ENCODE measurements at regions not wholly inside any gene's neighbourhood (a gene's known extent, or its start where the extent isn't known, plus 50 kb on each side); places are given as distances from the start of the nearest gene placed in this dataset.
A peak's percentile ranks its signal among the peaks of the same experiment; 100 is the strongest.

DNA sequence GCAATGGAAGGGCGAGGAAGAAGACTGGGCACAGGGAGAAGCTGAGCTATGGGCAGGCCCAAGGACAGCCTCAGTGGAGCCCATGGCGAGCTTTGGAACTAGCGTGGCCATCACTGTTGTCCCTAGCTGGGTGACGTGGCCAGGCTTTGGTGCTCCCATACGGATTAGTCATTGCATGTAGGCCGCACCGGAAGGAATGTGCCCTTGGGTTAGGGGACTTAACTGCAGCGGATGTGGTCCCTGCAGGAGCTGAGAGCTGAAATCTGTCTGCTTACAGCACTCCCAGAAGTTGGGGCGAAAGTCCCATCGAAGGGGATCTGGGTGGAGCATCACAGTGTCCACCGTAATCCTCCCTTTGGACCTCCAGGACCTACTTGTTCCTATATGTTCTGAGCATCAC lies 133.7 kb downstream of the PAPOLA start:
- POLR2A ChIA-PET, result interaction anchor here (0.6 to 1.3 kb wide), 2 partner anchors 15 to 101 kb away, joined by 3 to 4 read pairs; no protein-coding TSS in a partner anchor
- no peak overlapping the region for H3K27ac ChIP-seq (ENCODE audit: extremely low read depth, low read depth, low read length)
- intact Hi-C loops (cut with micrococcal nuclease), result no loop called here

DNA sequence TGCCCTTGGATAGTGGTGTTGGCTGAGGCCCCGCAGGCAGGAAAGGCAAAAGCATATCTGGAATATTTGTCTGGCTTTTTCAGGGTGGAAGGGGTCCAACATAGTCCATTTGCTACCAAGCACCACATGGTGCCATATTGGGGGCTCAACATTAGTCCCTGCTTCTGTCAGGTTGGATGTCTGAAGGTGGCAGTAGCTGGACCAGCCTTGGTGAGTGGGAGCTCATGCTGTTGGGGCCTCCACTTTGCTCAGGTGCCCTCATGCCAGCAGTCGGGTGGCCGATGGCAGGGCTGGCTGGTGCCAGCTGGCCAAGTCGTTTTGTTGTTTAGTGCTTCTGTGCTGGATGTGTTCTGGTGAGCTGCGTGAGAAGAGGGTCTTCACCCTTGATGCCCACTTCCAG lies 135.3 kb downstream of the PAPOLA start:
- Histone ChIP-seq H3K79me2 (ENCODE audit: control insufficient read depth, insufficient read depth, low read length) (no peaks in the 10 kb centered on the region), H3K9me1 (ENCODE audit: control insufficient read depth, insufficient read depth, low read length) (no peaks in the 10 kb centered on the region), H3K27ac (ENCODE audit: extremely low read depth, low read depth, low read length) (no peak overlapping the region), H3K9me3 (replicated peaks; ENCODE audit: control insufficient read depth, insufficient read depth, low read depth, low read length) (no peaks in the 10 kb centered on the region), H3K36me3 (ENCODE audit: control insufficient read depth, insufficient read depth, low read length) (no peaks in the 10 kb centered on the region), H3K27me3 (ENCODE audit: control insufficient read depth in 2 of 2, insufficient read depth in 2 of 2, low read length in 2 of 2) (peaks cover 15 to 57% of the 10 kb centered on the region in 2 experiments; a peak in 4 of 5 replicates), H3K4me3 (no peak overlapping the region), H3K9ac (ENCODE audit: insufficient read depth in 1 of 2, low read depth in 2 of 2, low read length in 2 of 2) (no peak overlapping the region), H4K20me1 (replicated peaks; ENCODE audit: control insufficient read depth, insufficient read depth, low read length) (no peaks in the 10 kb centered on the region), H2AFZ (ENCODE audit: low read depth, low read length) (no peak overlapping the region), H3K4me2 (ENCODE audit: insufficient read depth, low read length) (no peak overlapping the region), H3K4me1 (replicated peaks in 1 of 2; ENCODE audit: control insufficient read depth in 2 of 2, insufficient read depth in 2 of 2, low read length in 2 of 2) (no peaks in the 10 kb centered on the region)
- WGBS (ENCODE audit: insufficient coverage, low coverage, missing lambda C conversion rate), result 2% methylated on average over 5 of the region's 5 CpGs
- DNase-seq (ENCODE audit: extremely low read depth in 1 of 4, low spot score in 3 of 4) (no peak), FAIRE-seq (no peak), ATAC-seq (no peak)
- CTCF ChIA-PET (ENCODE audit: low intra/inter-chr PET ratio), result no interaction called here
- in situ Hi-C loops (cut with MboI), result no loop called here
- intact Hi-C loops (cut with micrococcal nuclease), result no loop called here
- BruUV-seq (replicated peaks), result no TSS peak
- POLR2A ChIA-PET, result no interaction called here
- no peak for TF ChIP-seq ZNF23 (CRISPR knock-in tag; IDR thresholded peaks at IDR 0.05)
- no peak for TF ChIP-seq IFI16 (CRISPR knock-in tag; IDR thresholded peaks at IDR 0.05)
- TF ChIP-seq U2AF2 (optimal IDR thresholded peaks at IDR 0.05; ENCODE audit: low read depth, low read length), result no peak
- TF ChIP-seq, protein P1, sequence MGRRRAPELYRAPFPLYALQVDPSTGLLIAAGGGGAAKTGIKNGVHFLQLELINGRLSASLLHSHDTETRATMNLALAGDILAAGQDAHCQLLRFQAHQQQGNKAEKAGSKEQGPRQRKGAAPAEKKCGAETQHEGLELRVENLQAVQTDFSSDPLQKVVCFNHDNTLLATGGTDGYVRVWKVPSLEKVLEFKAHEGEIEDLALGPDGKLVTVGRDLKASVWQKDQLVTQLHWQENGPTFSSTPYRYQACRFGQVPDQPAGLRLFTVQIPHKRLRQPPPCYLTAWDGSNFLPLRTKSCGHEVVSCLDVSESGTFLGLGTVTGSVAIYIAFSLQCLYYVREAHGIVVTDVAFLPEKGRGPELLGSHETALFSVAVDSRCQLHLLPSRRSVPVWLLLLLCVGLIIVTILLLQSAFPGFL (CRISPR knock-in tag; IDR thresholded peaks at IDR 0.05), result no peak
- no peak for TF ChIP-seq PHF21A (IDR thresholded peaks at IDR 0.05; ENCODE audit: borderline replicate concordance, low read depth)
- no peak for TF ChIP-seq ZBTB8A (IDR thresholded peaks at IDR 0.05; ENCODE audit: partially characterized antibody)
- TF ChIP-seq MTA2 (IDR thresholded peaks at IDR 0.05; ENCODE audit: low read depth), result no peak
- no peak for TF ChIP-seq MXI1 (IDR thresholded peaks at IDR 0.05; ENCODE audit: low read depth, low read length)
- TF ChIP-seq MEF2A (IDR thresholded peaks at IDR 0.05; ENCODE audit: control insufficient read depth, low read depth, low read length), result no peak
- no peak for TF ChIP-seq MBD2 (IDR thresholded peaks at IDR 0.05; ENCODE audit: borderline replicate concordance, low read depth)
- TF ChIP-seq, protein P2, sequence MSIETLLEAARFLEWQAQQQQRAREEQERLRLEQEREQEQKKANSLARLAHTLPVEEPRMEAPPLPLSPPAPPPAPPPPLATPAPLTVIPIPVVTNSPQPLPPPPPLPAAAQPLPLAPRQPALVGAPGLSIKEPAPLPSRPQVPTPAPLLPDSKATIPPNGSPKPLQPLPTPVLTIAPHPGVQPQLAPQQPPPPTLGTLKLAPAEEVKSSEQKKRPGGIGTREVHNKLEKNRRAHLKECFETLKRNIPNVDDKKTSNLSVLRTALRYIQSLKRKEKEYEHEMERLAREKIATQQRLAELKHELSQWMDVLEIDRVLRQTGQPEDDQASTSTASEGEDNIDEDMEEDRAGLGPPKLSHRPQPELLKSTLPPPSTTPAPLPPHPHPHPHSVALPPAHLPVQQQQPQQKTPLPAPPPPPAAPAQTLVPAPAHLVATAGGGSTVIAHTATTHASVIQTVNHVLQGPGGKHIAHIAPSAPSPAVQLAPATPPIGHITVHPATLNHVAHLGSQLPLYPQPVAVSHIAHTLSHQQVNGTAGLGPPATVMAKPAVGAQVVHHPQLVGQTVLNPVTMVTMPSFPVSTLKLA (conservative IDR thresholded peaks at IDR 0.05), result no peak

More for the DNA sequence above, 133.7 kb downstream of the PAPOLA start:
- CTCF ChIA-PET (ENCODE audit: low intra/inter-chr PET ratio), result no interaction called here
- in situ Hi-C loops (cut with MboI), result no loop called here
- BruUV-seq (replicated peaks), result no TSS peak
- Histone ChIP-seq H4K20me1 (replicated peaks; ENCODE audit: control insufficient read depth, insufficient read depth, low read length) (no peaks in the 10 kb centered on the region), H3K4me1 (replicated peaks in 1 of 2; ENCODE audit: control insufficient read depth in 2 of 2, insufficient read depth in 2 of 2, low read length in 2 of 2) (peaks cover 0 to 2% of the 10 kb centered on the region in 2 experiments; a peak in 2 of 5 replicates), H3K36me3 (ENCODE audit: control insufficient read depth, insufficient read depth, low read length) (no peaks in the 10 kb centered on the region), H3K4me2 (ENCODE audit: insufficient read depth, low read length) (no peak overlapping the region), H3K9ac (ENCODE audit: insufficient read depth in 1 of 2, low read depth in 2 of 2, low read length in 2 of 2) (no peak overlapping the region), H3K27me3 (ENCODE audit: control insufficient read depth in 2 of 2, insufficient read depth in 2 of 2, low read length in 2 of 2) (peaks cover 15 to 69% of the 10 kb centered on the region in 2 experiments; a peak in 4 of 5 replicates), H3K79me2 (ENCODE audit: control insufficient read depth, insufficient read depth, low read length) (no peaks in the 10 kb centered on the region), H3K9me1 (ENCODE audit: control insufficient read depth, insufficient read depth, low read length) (no peaks in the 10 kb centered on the region), H3K4me3 (no peak overlapping the region), H2AFZ (ENCODE audit: low read depth, low read length) (no peak overlapping the region), H3K9me3 (replicated peaks; ENCODE audit: control insufficient read depth, insufficient read depth, low read depth, low read length) (no peaks in the 10 kb centered on the region)
- ATAC-seq (no peak), DNase-seq (ENCODE audit: extremely low read depth in 1 of 4, low spot score in 3 of 4) (peak in 1 of 4 experiments; percentile 4), FAIRE-seq (no peak)
- WGBS (ENCODE audit: insufficient coverage, low coverage, missing lambda C conversion rate), result 3% methylated on average over 10 of the region's 11 CpGs
- TF ChIP-seq ZNF274 (IDR thresholded peaks at IDR 0.05; ENCODE audit: borderline replicate concordance, low read depth, low read length), result no peak
- TF ChIP-seq GABPA (tag; conservative IDR thresholded peaks at IDR 0.05; ENCODE audit: low read depth), result peak; percentile 51; the same call in 1 of the 2 replicates
- TF ChIP-seq ZNF140 (CRISPR knock-in tag; IDR thresholded peaks at IDR 0.05), result no peak

All from K562 (cell line).